H1 (cell line): ENCODE measurements at regions not wholly inside any gene's neighbourhood (a gene's known extent, or its start where the extent isn't known, plus 50 kb on each side); places are given as distances from the start of the nearest gene placed in this dataset.

Experiments
- CTCF ChIA-PET: fragments of 300-600 bp; sonication (Branson Sonifier 250); formaldehyde crosslinking; loops from one replicate; lab custom pipeline; 2021; ENCODE audit not compliant: partially characterized antibody; lab: Charles Lee
- POLR2A ChIA-PET: fragments of 300-600 bp; sonication (Branson Sonifier 250); formaldehyde crosslinking; loops from one replicate; lab custom pipeline; 2021; ENCODE audit warnings: inconsistent platforms; ENCODE audit not compliant: partially characterized antibody; lab: Charles Lee
- DNase-seq, 2 experiments: peaks; one replicate each; pipeline versions ENCODE4 v3.0.0 to v3.0.0-alpha.2; 2010 to 2022; ENCODE audit warnings: low spot score in 2 of 2, low read depth in 1 of 2, mixed read lengths in 1 of 2
- FAIRE-seq: peaks from 2 replicates; lab custom pipeline; 2011; peaks lifted over from hg19 to GRCh38; lab: Jason Lieb, UNC
- H2AFZ ChIP-seq: 2 replicates; pipeline ENCODE4 v1.8.1; 2012; ENCODE audit warnings: low read length, inconsistent platforms
- H2AK5ac ChIP-seq: 2 replicates; pipeline ENCODE4 v1.6.1; 2013; ENCODE audit warnings: low read depth, low read length
- H2BK120ac ChIP-seq: replicated peaks from 2 replicates; pipeline ENCODE3; 2013; ENCODE audit warnings: low read depth, low read length, inconsistent platforms
- H2BK12ac ChIP-seq: 2 replicates; pipeline ENCODE4 v1.6.1; 2013; ENCODE audit warnings: low read depth, low read length
- H2BK15ac ChIP-seq: 2 replicates; pipeline ENCODE4 v1.6.1; 2013; ENCODE audit warnings: low read length
- H2BK20ac ChIP-seq: 2 replicates; pipeline ENCODE4 v1.6.1; 2013; ENCODE audit warnings: low read length
- H2BK5ac ChIP-seq: 2 replicates; pipeline ENCODE4 v1.6.1; 2013; ENCODE audit warnings: low read depth, low read length
- H3K14ac ChIP-seq: 2 replicates; pipeline ENCODE4 v1.6.1; 2013; ENCODE audit warnings: inconsistent platforms; ENCODE audit not compliant: insufficient read length
- H3K18ac ChIP-seq: 2 replicates; pipeline ENCODE4 v1.6.1; 2013; ENCODE audit warnings: low read length; ENCODE audit errors: extremely low read depth
- H3K23ac ChIP-seq: 2 replicates; pipeline ENCODE4 v1.6.1; 2013; ENCODE audit warnings: inconsistent platforms; ENCODE audit not compliant: insufficient read length
- H3K23me2 ChIP-seq: 2 replicates; pipeline ENCODE4 v1.6.1; 2013; ENCODE audit warnings: low read depth, low read length
- H3K27ac ChIP-seq: 2 replicates; pipeline ENCODE4 v1.6.1; 2011; ENCODE audit warnings: low read depth, low read length, inconsistent platforms
- H3K27me3 ChIP-seq, 4 experiments: replicated peaks in 1 of 4; 1 replicate in 1 of 4; 2 replicates in 3 of 4; pipeline versions ENCODE4 v1.6.1 to v1.8.1; 2011 to 2013; ENCODE audit warnings: low read length in 3 of 4, mild to moderate bottlenecking in 3 of 4, inconsistent platforms in 2 of 4, mixed read lengths in 2 of 4, moderate library complexity in 1 of 4; ENCODE audit not compliant: control insufficient read depth in 3 of 4, insufficient read depth in 3 of 4; ENCODE audit errors: extremely low read depth in 1 of 4
- H3K36me3 ChIP-seq, 4 experiments: 2 replicates each; pipeline versions ENCODE4 v1.6.1 to v1.8.1; 2011 to 2013; ENCODE audit warnings: mild to moderate bottlenecking in 4 of 4, low read length in 3 of 4, moderate library complexity in 2 of 4, control low read depth in 1 of 4, inconsistent platforms in 1 of 4; ENCODE audit not compliant: insufficient read depth in 4 of 4, control insufficient read depth in 2 of 4
- H3K4ac ChIP-seq: replicated peaks from 2 replicates; pipeline ENCODE3; 2013; ENCODE audit warnings: low read length, low read depth, mixed read lengths, inconsistent platforms; ENCODE audit not compliant: insufficient read length
- H3K4me1 ChIP-seq, 4 experiments: replicated peaks in 1 of 4; 1 replicate in 1 of 4; 2 replicates in 3 of 4; pipeline versions ENCODE4 v1.6.1 to v1.8.1; 2011 to 2013; ENCODE audit warnings: low read length in 3 of 4, inconsistent platforms in 2 of 4, mixed read lengths in 1 of 4; ENCODE audit not compliant: insufficient read depth in 4 of 4, control insufficient read depth in 3 of 4
- H3K4me2 ChIP-seq, 2 experiments: 2 replicates each; pipeline versions ENCODE4 v1.6.1 to v1.8.1; 2011 to 2013; ENCODE audit warnings: low read depth in 2 of 2, low read length in 2 of 2, control low read depth in 1 of 2, inconsistent platforms in 1 of 2, mild to moderate bottlenecking in 1 of 2; ENCODE audit not compliant: insufficient read depth in 1 of 2
- H3K4me3 ChIP-seq, 4 experiments: fragments of 200-600, 300-600 bp in 1 of 4; sonication (generic), shearing (Covaris generic), sonication (Bioruptor Twin) in 1 of 4; 2 replicates each; pipeline versions ENCODE4 v1.5.1 to v1.8.1; 2011 to 2016; ENCODE audit warnings: low read length in 4 of 4, low read depth in 3 of 4, control low read depth in 2 of 4, inconsistent platforms in 2 of 4, mild to moderate bottlenecking in 2 of 4, mixed read lengths in 1 of 4, moderate library complexity in 1 of 4; ENCODE audit not compliant: insufficient read depth in 2 of 4; ENCODE audit errors: extremely low read depth in 1 of 4
- H3K56ac ChIP-seq: replicated peaks from 2 replicates; pipeline ENCODE3; 2013; ENCODE audit warnings: low read depth, mild to moderate bottlenecking, mixed read lengths, low read length, inconsistent platforms; ENCODE audit not compliant: insufficient read length
- H3K79me1 ChIP-seq: 2 replicates; pipeline ENCODE4 v1.6.1; 2013; ENCODE audit warnings: low read depth, low read length, control low read depth
- H3K79me2 ChIP-seq, 2 experiments: 2 replicates each; pipeline versions ENCODE4 v1.6.1 to v1.8.1; 2012 to 2013; ENCODE audit warnings: low read length in 2 of 2, mild to moderate bottlenecking in 2 of 2, inconsistent platforms in 1 of 2; ENCODE audit not compliant: insufficient read depth in 2 of 2, control insufficient read depth in 1 of 2
- H3K9ac ChIP-seq, 4 experiments: replicated peaks in 1 of 4; 1 replicate in 1 of 4; 2 replicates in 3 of 4; pipeline versions ENCODE4 v1.6.1 to v1.8.1; 2011 to 2013; ENCODE audit warnings: low read depth in 3 of 4, low read length in 3 of 4, control low read depth in 2 of 4, mild to moderate bottlenecking in 2 of 4, moderate library complexity in 2 of 4, inconsistent platforms in 1 of 4; ENCODE audit errors: extremely low read depth in 1 of 4
- H3K9me3 ChIP-seq, 2 experiments: 2 replicates each; pipeline versions ENCODE4 v1.6.1 to v1.8.1; 2012 to 2013; ENCODE audit warnings: mild to moderate bottlenecking in 2 of 2, moderate library complexity in 2 of 2, control low read depth in 1 of 2, inconsistent platforms in 1 of 2, low read depth in 1 of 2, low read length in 1 of 2, mixed read lengths in 1 of 2; ENCODE audit not compliant: insufficient read depth in 2 of 2
- H4K20me1 ChIP-seq, 2 experiments: replicated peaks in 1 of 2; 2 replicates each; pipeline versions ENCODE3 to v1.8.1; 2011 to 2013; ENCODE audit warnings: inconsistent platforms in 2 of 2, low read length in 2 of 2, mild to moderate bottlenecking in 1 of 2; ENCODE audit not compliant: insufficient read depth in 2 of 2, control insufficient read depth in 1 of 2
- H4K5ac ChIP-seq: 2 replicates; pipeline ENCODE4 v1.6.1; 2013; ENCODE audit warnings: low read length, low read depth, mixed read lengths, inconsistent platforms; ENCODE audit not compliant: insufficient read length
- H4K8ac ChIP-seq: 2 replicates; pipeline ENCODE4 v1.8.0; 2013; ENCODE audit warnings: mild to moderate bottlenecking, moderate library complexity, low read length, inconsistent platforms; ENCODE audit not compliant: insufficient read depth; ENCODE audit errors: extremely low read depth
- H4K91ac ChIP-seq: replicated peaks from 2 replicates; pipeline ENCODE3; 2013; ENCODE audit warnings: low read length, mixed read lengths, inconsistent platforms; ENCODE audit not compliant: insufficient read length
- ASH2L ChIP-seq: fragments of 200-600, 300-600 bp; sonication (generic); IDR thresholded peaks from one replicate; pipeline ENCODE4 v1.7.1; 2017; ENCODE audit warnings: low read length
- WGBS, 2 experiments: shearing (Covaris generic) in 1 of 2; methylation state at CpG; one replicate each; pipeline versions ENCODE4 v1.1.6 to v1.1.7; 2013 to 2015; ENCODE audit warnings: low lambda C conversion rate in 2 of 2, mixed read lengths in 2 of 2, inconsistent platforms in 1 of 2, low coverage in 1 of 2, missing lambda C conversion rate in 1 of 2; ENCODE audit not compliant: insufficient replicate concordance in 2 of 2, insufficient coverage in 1 of 2, insufficient read length in 1 of 2; ENCODE audit errors: extremely low coverage in 1 of 2, missing lambda C conversion rate in 1 of 2; 5-methylcytosine and 5-hydroxymethylcytosine counted together

- Histone ChIP-seq H3K79me1 (no peaks in the 10 kb centered on the region), H3K4me1 (peaks cover 0 to 12% (median 5%) of the 10 kb centered on the region in 4 experiments; a peak in 6 of 7 replicates), H3K9me3 (peaks cover 3 to 8% of the 10 kb centered on the region in 2 experiments; a peak in 3 of 4 replicates), H3K4me2 (peak overlapping the region in 1 of 2 experiments; percentile 17; a peak in 2 of 4 replicates), H2BK120ac (no peak overlapping the region), H3K56ac (no peak overlapping the region), H3K9ac (no peak overlapping the region), H2BK5ac (peak overlapping the region; percentile 45; the same call in 1 of the 2 replicates), H3K27me3 (no peaks in the 10 kb centered on the region; a peak in 1 of 7 replicates), H4K91ac (peak overlapping the region; percentile 29), H4K5ac (no peak overlapping the region), H2AK5ac (no peak overlapping the region; the same call in 1 of the 2 replicates), H3K79me2 (no peaks in the 10 kb centered on the region), H4K8ac (no peak overlapping the region), H2BK20ac (0 out of 2 replicates have a peak overlapping the region, but pooled peaks have one; percentile 44), H2AFZ (no peak overlapping the region), H4K20me1 (no peaks in the 10 kb centered on the region), H3K4ac (no peak overlapping the region), H3K27ac (no peak overlapping the region), H2BK12ac (no peak overlapping the region; the same call in 1 of the 2 replicates), H3K36me3 (no peaks in the 10 kb centered on the region), H3K4me3 (no peak overlapping the region), H3K23me2 (no peaks in the 10 kb centered on the region), H3K18ac (no peak overlapping the region; the same call in 1 of the 2 replicates), H3K23ac (no peak overlapping the region), H2BK15ac (no peak overlapping the region), H3K14ac (no peak overlapping the region)
- 65% methylated on average over 6 of the region's 6 CpGs; no CpG with 5 or more reads in 1 of the 2 experiments for WGBS, 2 experiments
- ChIA-PET CTCF (interaction anchor here (1.2 to 1.9 kb wide), 2 partner anchors 29 to 68 kb away, joined by 3 to 5 read pairs; no protein-coding TSS in a partner anchor), POLR2A (interaction anchor here (1.2 to 1.7 kb wide), 3 partner anchors 11 to 56 kb away, joined by 3 to 7 read pairs (median 3); no protein-coding TSS in a partner anchor)
- FAIRE-seq = no peak
- no peak for DNase-seq
- no peak for TF ChIP-seq ASH2L
Observed at GRCh38 chr4:3851211-3851610, 85.0 kb downstream of the ADRA2C start.
